ENCODE measurements at regions not wholly inside any gene's neighbourhood (a gene's known extent, or its start where the extent isn't known, plus 50 kb on each side); places are given as distances from the start of the nearest gene placed in this dataset.

DNA sequence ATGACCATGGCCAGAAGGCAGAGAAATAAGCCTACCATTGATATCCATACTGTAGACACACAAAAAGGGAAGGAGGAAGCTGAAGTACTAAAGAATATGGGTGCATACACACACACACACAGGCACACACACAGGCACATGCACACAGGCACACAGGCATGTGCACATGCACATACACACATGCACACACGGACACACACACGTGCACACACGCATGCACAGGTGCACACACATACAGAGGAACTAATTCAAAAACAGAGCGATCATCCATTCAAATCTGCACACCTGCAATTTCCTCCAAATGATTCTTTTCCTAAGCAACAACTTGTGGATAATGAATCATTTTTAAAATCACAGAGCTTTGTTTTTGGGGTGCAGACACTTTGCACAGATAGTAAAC lies 166.7 kb upstream of the ADARB2 start:
- DNase-seq (ENCODE audit: low spot score): no peak
- no peaks in the 10 kb centered on the region for H3K9me2 ChIP-seq (replicated peaks; ENCODE audit: insufficient read depth)
- H3K27me3 ChIP-seq: no peaks in the 10 kb centered on the region
- no peaks in the 10 kb centered on the region for H3K36me3 ChIP-seq (replicated peaks; ENCODE audit: insufficient read depth, low read depth)
- no peaks in the 10 kb centered on the region for H4K20me1 ChIP-seq (ENCODE audit: insufficient read depth, poor library complexity, severe bottlenecking)
- no peaks in the 10 kb centered on the region for H3K9me3 ChIP-seq (ENCODE audit: low read depth)
- H3K79me2 ChIP-seq: no peaks in the 10 kb centered on the region
- H3K27ac ChIP-seq: no peak overlapping the region
- H3K4me2 ChIP-seq: no peak overlapping the region
- no peaks in the 10 kb centered on the region for H3K4me1 ChIP-seq (ENCODE audit: insufficient read depth)
- H2AFZ ChIP-seq: no peak overlapping the region
- 86% methylated on average over 4 of the region's 4 CpGs for WGBS (ENCODE audit: low lambda C conversion rate, missing lambda C conversion rate)
- H3K4me3 ChIP-seq: no peak overlapping the region
- TF ChIP-seq EZH2phosphoT487 (IDR thresholded peaks at IDR 0.05; ENCODE audit: low read depth, severe bottlenecking, unreplicated experiment): no peak
- TF ChIP-seq EZH2 (IDR thresholded peaks at IDR 0.05; ENCODE audit: borderline replicate concordance): no peak
- TF ChIP-seq, protein P1, sequence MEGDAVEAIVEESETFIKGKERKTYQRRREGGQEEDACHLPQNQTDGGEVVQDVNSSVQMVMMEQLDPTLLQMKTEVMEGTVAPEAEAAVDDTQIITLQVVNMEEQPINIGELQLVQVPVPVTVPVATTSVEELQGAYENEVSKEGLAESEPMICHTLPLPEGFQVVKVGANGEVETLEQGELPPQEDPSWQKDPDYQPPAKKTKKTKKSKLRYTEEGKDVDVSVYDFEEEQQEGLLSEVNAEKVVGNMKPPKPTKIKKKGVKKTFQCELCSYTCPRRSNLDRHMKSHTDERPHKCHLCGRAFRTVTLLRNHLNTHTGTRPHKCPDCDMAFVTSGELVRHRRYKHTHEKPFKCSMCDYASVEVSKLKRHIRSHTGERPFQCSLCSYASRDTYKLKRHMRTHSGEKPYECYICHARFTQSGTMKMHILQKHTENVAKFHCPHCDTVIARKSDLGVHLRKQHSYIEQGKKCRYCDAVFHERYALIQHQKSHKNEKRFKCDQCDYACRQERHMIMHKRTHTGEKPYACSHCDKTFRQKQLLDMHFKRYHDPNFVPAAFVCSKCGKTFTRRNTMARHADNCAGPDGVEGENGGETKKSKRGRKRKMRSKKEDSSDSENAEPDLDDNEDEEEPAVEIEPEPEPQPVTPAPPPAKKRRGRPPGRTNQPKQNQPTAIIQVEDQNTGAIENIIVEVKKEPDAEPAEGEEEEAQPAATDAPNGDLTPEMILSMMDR (IDR thresholded peaks at IDR 0.05; ENCODE audit: poor library complexity): no peak

DNA sequence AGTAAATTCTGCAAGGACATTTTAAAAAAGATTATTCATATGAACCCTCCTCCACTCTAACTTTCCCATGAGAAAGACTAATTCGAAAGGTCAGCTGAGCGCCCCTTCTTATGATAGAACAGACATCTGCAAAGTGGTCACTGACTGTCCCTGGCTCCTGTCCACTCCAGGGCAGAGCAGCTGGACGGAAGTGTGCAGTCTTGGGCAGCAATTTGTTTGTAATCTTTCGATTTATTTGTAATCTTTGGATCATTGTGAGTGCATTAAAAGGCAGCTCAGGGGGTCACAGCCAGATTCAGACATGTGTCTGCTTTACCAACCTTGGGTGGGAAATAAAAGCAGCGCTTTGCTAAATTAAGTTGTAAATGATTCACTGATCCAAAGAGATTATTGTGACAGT lies 158.8 kb upstream of the ADARB2 start:
- H2AFZ ChIP-seq: no peak overlapping the region
- H3K9me2 ChIP-seq (replicated peaks; ENCODE audit: insufficient read depth): no peaks in the 10 kb centered on the region
- no peaks in the 10 kb centered on the region for H3K79me2 ChIP-seq
- H3K9me3 ChIP-seq (ENCODE audit: low read depth): no peaks in the 10 kb centered on the region
- no peak for TF ChIP-seq EZH2 (IDR thresholded peaks at IDR 0.05; ENCODE audit: borderline replicate concordance)
- TF ChIP-seq, protein P1 (IDR thresholded peaks at IDR 0.05; ENCODE audit: poor library complexity): no peak
- no peak for TF ChIP-seq EZH2phosphoT487 (IDR thresholded peaks at IDR 0.05; ENCODE audit: low read depth, severe bottlenecking, unreplicated experiment)
- H3K27ac ChIP-seq: no peak overlapping the region
- DNase-seq (ENCODE audit: low spot score): no peak
- no peaks in the 10 kb centered on the region for H3K4me1 ChIP-seq (ENCODE audit: insufficient read depth)
- 80% methylated on average over 5 of the region's 5 CpGs for WGBS (ENCODE audit: low lambda C conversion rate, missing lambda C conversion rate)
- no peaks in the 10 kb centered on the region for H3K27me3 ChIP-seq
- no peaks in the 10 kb centered on the region for H4K20me1 ChIP-seq (ENCODE audit: insufficient read depth, poor library complexity, severe bottlenecking)
- no peak overlapping the region for H3K4me3 ChIP-seq
- no peak overlapping the region for H3K4me2 ChIP-seq
- H3K36me3 ChIP-seq (replicated peaks; ENCODE audit: insufficient read depth, low read depth): no peaks in the 10 kb centered on the region

DNA sequence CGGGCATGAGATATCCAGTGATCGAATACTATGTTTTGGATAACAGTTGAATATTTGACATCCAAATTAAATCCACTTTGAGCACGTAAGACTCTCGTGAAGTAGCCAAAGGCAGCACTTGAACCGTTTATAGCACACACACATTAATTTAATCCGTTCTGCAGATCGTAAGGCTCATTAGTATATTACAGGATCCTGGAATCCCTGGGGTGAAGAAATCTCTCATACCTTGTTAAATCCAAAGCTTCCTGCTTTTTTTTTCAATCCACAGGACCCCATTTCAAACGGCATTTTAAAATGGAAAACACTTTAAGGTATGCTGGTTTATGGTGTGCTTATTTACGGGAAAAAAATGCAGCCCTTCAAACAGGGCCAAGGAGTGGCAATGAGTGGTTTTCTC lies 158.4 kb upstream of the ADARB2 start:
- Histone ChIP-seq H3K4me1 (ENCODE audit: insufficient read depth) (no peaks in the 10 kb centered on the region), H4K20me1 (ENCODE audit: insufficient read depth, poor library complexity, severe bottlenecking) (no peaks in the 10 kb centered on the region), H3K27me3 (no peaks in the 10 kb centered on the region), H3K79me2 (no peaks in the 10 kb centered on the region), H3K27ac (no peak overlapping the region), H3K9me3 (ENCODE audit: low read depth) (no peaks in the 10 kb centered on the region), H3K4me3 (no peak overlapping the region), H3K9me2 (replicated peaks; ENCODE audit: insufficient read depth) (no peaks in the 10 kb centered on the region), H2AFZ (no peak overlapping the region), H3K36me3 (replicated peaks; ENCODE audit: insufficient read depth, low read depth) (no peaks in the 10 kb centered on the region), H3K4me2 (no peak overlapping the region)
- no peak for TF ChIP-seq EZH2phosphoT487 (IDR thresholded peaks at IDR 0.05; ENCODE audit: low read depth, severe bottlenecking, unreplicated experiment)
- DNase-seq (ENCODE audit: low spot score): no peak
- 86% methylated on average over 9 of the region's 9 CpGs for WGBS (ENCODE audit: low lambda C conversion rate, missing lambda C conversion rate)

DNA sequence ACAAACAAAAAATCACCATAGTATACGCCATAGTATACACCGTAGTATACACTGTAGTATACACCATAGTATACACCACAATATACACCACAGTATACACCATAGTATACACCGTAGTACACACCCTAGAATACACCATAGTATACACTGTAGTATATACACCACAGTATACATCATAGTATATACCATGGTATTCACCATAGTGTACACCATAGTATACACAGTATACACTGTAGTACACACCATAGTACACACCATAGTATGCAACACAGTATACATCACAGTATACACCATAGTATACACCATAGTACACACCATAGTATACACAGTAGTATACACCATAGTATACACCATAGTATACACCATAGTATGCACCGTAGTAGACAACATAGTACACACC lies 157.6 kb upstream of the ADARB2 start:
- H3K27me3 ChIP-seq: no peaks in the 10 kb centered on the region
- no peaks in the 10 kb centered on the region for H3K36me3 ChIP-seq (replicated peaks; ENCODE audit: insufficient read depth, low read depth)
- no peaks in the 10 kb centered on the region for H3K9me3 ChIP-seq (ENCODE audit: low read depth)
- no peaks in the 10 kb centered on the region for H3K9me2 ChIP-seq (replicated peaks; ENCODE audit: insufficient read depth)
- H4K20me1 ChIP-seq (ENCODE audit: insufficient read depth, poor library complexity, severe bottlenecking): no peaks in the 10 kb centered on the region
- H3K4me2 ChIP-seq: no peak overlapping the region
- no peak overlapping the region for H2AFZ ChIP-seq
- WGBS (ENCODE audit: low lambda C conversion rate, missing lambda C conversion rate): 95% methylated on average over 4 of the region's 4 CpGs
- DNase-seq (ENCODE audit: low spot score): no peak
- no peaks in the 10 kb centered on the region for H3K4me1 ChIP-seq (ENCODE audit: insufficient read depth)
- TF ChIP-seq, protein P1 (IDR thresholded peaks at IDR 0.05; ENCODE audit: poor library complexity): no peak
- TF ChIP-seq EZH2phosphoT487 (IDR thresholded peaks at IDR 0.05; ENCODE audit: low read depth, severe bottlenecking, unreplicated experiment) (no peak), EZH2 (IDR thresholded peaks at IDR 0.05; ENCODE audit: borderline replicate concordance) (no peak)
- H3K4me3 ChIP-seq: no peak overlapping the region
- no peak overlapping the region for H3K27ac ChIP-seq
- no peaks in the 10 kb centered on the region for H3K79me2 ChIP-seq
